Gastrocnemius medialis (tissue), 4 donors: ENCODE measurements at regions not wholly inside any gene's neighbourhood (a gene's known extent, or its start where the extent isn't known, plus 50 kb on each side); places are given as distances from the start of the nearest gene placed in this dataset.

Source experiments
- ATAC-seq, 2 donors: fragments of 150-250 bp; one replicate each; pipeline ENCODE4 v1.9.1; 2016
- DNase-seq, 2 donors: peaks; one replicate each; pipeline ENCODE4 v3.0.0-alpha.2; 2019
- H3K27ac ChIP-seq, 4 donors: fragments of 200-600 bp; sonication (generic); 1 replicate in 1 of 4; 2 replicates in 3 of 4; pipeline ENCODE4 v1.5.1; 2016 to 2018; ENCODE audit warnings: mild to moderate bottlenecking in 2 of 4, moderate library complexity in 1 of 4
- H3K27me3 ChIP-seq, 3 donors: fragments of 200-600 bp; sonication (generic) in 2 of 3; 1 replicate in 1 of 3; 2 replicates in 2 of 3; pipeline versions ENCODE4 v1.5.1 to v1.6.0; 2016 to 2019; ENCODE audit warnings: mild to moderate bottlenecking in 1 of 3, moderate library complexity in 1 of 3
- H3K36me3 ChIP-seq, 2 donors: fragments of 200-600 bp; sonication (generic) in 1 of 2; one replicate each; pipeline ENCODE4 v1.5.1; 2017 to 2018
- H3K4me1 ChIP-seq, 2 donors: fragments of 200-600 bp; sonication (generic) in 1 of 2; one replicate each; pipeline ENCODE4 v1.5.1; 2016 to 2017; ENCODE audit warnings: mild to moderate bottlenecking in 2 of 2
- H3K4me3 ChIP-seq, 4 donors: fragments of 200-600 bp; sonication (generic) in 3 of 4; 1 replicate in 1 of 4; 2 replicates in 3 of 4; pipeline ENCODE4 v1.5.1; 2016 to 2019; ENCODE audit warnings: mild to moderate bottlenecking in 2 of 4
- H3K9me3 ChIP-seq, 3 donors: fragments of 200-600 bp; sonication (generic) in 2 of 3; 1 replicate in 1 of 3; 2 replicates in 2 of 3; pipeline ENCODE4 v1.5.1; 2016 to 2019
- POLR2A ChIP-seq, 2 donors: fragments of 450-650 bp; IDR thresholded peaks; one replicate each; pipeline ENCODE4 v1.6.1; 2017; ENCODE audit warnings: antibody characterized with exemption in 2 of 2, mild to moderate bottlenecking in 2 of 2, moderate library complexity in 2 of 2
- in situ Hi-C, 4 donors: fragments of 200-750 bp; cut with MboI; loops; one replicate each; pipeline versions ENCODE4 v1.15.0 to v1.8.0; 2017; ENCODE audit warnings: low sequenced_read_pairs in 4 of 4
- intact Hi-C: fragments of 100-400 bp; cut with DNase I; formaldehyde crosslinking; loops from one replicate; pipeline ENCODE4 v1.15.1; 2023; ENCODE audit warnings: low total_unique reads
- TF ChIP-seq, protein P1 (sequence below), 5 experiments: fragments of 450-650 bp in 3 of 5; fragments of 200-600 bp in 2 of 5; sonication (generic) in 2 of 5; IDR thresholded peaks in 4 of 5; conservative IDR thresholded peaks in 1 of 5; 1 replicate in 4 of 5; 2 replicates in 1 of 5; pipeline ENCODE4 v1.5.1; 2016 to 2019; ENCODE audit warnings: antibody characterized with exemption in 5 of 5, mild to moderate bottlenecking in 3 of 5, moderate library complexity in 3 of 5

DNA sequence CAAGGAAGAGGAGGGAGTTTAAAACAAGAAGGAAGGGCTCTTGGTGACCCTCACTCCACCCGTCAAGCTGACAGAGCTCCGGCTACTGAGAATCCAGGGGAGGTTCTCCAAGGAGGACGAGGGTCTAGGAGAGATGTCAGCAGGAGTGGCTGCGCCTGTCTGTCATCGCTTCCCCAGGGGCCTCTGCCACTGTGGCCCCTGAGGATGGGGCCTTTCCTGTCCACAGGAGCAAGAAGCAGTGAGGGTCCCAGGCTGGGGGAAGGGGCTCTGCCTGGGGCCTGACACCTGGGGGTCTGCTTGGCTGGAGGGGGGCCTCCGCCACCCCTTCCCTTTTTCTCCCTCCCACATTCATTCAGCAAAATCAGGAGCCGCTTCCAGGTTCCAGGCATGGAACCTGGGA, 66.5 kb upstream of the TNRC6C start:
- TF ChIP-seq, protein P1, sequence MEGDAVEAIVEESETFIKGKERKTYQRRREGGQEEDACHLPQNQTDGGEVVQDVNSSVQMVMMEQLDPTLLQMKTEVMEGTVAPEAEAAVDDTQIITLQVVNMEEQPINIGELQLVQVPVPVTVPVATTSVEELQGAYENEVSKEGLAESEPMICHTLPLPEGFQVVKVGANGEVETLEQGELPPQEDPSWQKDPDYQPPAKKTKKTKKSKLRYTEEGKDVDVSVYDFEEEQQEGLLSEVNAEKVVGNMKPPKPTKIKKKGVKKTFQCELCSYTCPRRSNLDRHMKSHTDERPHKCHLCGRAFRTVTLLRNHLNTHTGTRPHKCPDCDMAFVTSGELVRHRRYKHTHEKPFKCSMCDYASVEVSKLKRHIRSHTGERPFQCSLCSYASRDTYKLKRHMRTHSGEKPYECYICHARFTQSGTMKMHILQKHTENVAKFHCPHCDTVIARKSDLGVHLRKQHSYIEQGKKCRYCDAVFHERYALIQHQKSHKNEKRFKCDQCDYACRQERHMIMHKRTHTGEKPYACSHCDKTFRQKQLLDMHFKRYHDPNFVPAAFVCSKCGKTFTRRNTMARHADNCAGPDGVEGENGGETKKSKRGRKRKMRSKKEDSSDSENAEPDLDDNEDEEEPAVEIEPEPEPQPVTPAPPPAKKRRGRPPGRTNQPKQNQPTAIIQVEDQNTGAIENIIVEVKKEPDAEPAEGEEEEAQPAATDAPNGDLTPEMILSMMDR (IDR thresholded peaks at IDR 0.05 in 4 of 5, conservative IDR thresholded peaks at IDR 0.05 in 1 of 5) = no peak
- TF ChIP-seq POLR2A (IDR thresholded peaks at IDR 0.05) = no peak
- no peaks in the 10 kb centered on the region for H3K27me3 ChIP-seq
- H3K9me3 ChIP-seq = no peaks in the 10 kb centered on the region
- no peaks in the 10 kb centered on the region for H3K36me3 ChIP-seq
- no peak overlapping the region for H3K4me3 ChIP-seq
- in situ Hi-C loops (no loop called here), intact Hi-C loops (no loop called here)
- no peak for ATAC-seq
- H3K4me1 ChIP-seq = peaks cover 5 to 10% of the 10 kb centered on the region in 2 donors
- no peak overlapping the region for H3K27ac ChIP-seq
- no peak for DNase-seq

DNA sequence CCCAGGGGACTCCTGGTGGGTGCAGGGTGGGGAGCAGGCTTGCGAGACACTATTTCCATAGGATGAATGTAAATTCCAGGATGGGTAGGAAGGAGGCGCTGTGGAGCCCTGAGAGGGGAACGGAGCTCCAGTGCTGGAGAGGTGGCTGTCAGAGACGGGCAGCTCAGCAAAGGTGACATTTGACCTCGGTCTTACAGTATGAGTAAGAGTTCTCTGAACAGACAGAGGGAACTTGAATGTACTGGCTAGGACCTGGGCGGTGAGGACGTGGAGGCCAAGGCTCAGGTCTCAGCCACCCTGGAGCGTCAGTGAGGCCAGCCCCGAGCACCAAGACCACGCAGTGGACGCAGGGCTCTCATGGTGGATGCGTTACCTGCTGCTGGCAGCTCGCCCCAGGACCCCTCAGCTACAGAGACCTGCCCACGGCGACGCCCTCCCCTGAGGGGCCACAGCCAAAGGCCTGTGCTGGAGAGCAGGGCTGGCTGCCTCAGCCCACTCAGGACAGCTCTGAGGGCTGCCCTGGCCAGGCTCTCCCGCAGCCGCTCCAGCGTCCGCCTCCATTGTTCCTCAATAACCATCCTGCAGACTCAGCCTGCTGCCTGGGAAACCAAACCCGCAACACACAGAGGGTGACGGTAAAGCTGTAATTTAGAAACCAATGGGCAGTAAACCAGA, 65.9 kb upstream of the TNRC6C start:
- in situ Hi-C loops (no loop called here), intact Hi-C loops (no loop called here)
- Histone ChIP-seq H3K4me3 (no peak overlapping the region), H3K36me3 (no peaks in the 10 kb centered on the region), H3K27me3 (no peaks in the 10 kb centered on the region), H3K27ac (no peak overlapping the region), H3K9me3 (no peaks in the 10 kb centered on the region), H3K4me1 (peaks cover 0 to 5% of the 10 kb centered on the region in 2 donors)
- no peak for ATAC-seq
- DNase-seq = no peak
- TF ChIP-seq, protein P1 (IDR thresholded peaks at IDR 0.05 in 4 of 5, conservative IDR thresholded peaks at IDR 0.05 in 1 of 5) = no peak
- no peak for TF ChIP-seq POLR2A (IDR thresholded peaks at IDR 0.05)

DNA sequence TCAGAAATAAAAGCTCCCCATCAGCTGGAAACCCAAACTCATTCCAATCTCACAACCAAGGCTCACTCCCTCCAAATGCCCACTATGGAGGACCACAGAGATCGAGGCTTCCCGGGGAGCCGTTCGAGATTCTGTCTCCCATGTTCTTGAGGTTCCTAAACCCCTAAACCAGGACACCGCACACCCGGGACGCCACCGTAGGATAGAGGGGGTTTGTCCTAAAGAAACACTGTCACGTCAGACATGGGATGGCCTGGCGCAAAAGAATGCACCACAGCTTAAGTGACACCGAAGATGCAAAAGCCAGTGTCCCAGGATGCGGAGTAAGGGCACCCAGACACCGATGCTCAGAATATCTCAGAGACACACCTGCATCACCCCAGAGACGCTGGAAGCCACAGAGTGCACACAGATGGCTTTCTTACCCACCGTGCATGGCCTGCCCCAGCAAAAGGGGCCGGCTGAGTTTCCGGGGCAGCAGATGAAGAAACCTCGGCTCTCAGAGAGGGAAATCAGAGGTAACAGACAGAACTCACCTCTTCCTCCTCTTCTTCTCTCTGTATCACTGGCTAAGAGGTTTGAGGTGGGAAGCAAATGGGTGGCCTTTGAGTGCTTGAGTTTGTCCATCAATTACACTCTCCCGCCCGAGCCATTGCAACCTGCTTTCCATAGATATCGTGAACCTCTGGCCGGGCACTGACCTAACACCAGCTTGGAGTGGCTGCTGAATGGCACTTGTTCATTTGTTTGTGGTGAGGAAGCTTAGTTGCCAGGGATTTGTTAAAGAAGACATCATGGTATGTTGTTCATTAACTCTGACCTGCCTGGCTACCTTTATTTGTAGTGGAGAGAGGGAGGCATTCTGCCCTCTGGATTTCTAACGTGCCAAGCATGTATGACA, 65.1 kb upstream of the TNRC6C start:
- Histone ChIP-seq H3K36me3 (no peaks in the 10 kb centered on the region), H3K9me3 (no peaks in the 10 kb centered on the region), H3K27ac (no peak overlapping the region), H3K4me1 (no peaks in the 10 kb centered on the region), H3K4me3 (no peak overlapping the region), H3K27me3 (no peaks in the 10 kb centered on the region)
- no peak for TF ChIP-seq POLR2A (IDR thresholded peaks at IDR 0.05)
- TF ChIP-seq, protein P1 (IDR thresholded peaks at IDR 0.05 in 4 of 5, conservative IDR thresholded peaks at IDR 0.05 in 1 of 5) = no peak
- in situ Hi-C loops = no loop called here
- intact Hi-C loops = no loop called here
- ATAC-seq (no peak), DNase-seq (no peak)

DNA sequence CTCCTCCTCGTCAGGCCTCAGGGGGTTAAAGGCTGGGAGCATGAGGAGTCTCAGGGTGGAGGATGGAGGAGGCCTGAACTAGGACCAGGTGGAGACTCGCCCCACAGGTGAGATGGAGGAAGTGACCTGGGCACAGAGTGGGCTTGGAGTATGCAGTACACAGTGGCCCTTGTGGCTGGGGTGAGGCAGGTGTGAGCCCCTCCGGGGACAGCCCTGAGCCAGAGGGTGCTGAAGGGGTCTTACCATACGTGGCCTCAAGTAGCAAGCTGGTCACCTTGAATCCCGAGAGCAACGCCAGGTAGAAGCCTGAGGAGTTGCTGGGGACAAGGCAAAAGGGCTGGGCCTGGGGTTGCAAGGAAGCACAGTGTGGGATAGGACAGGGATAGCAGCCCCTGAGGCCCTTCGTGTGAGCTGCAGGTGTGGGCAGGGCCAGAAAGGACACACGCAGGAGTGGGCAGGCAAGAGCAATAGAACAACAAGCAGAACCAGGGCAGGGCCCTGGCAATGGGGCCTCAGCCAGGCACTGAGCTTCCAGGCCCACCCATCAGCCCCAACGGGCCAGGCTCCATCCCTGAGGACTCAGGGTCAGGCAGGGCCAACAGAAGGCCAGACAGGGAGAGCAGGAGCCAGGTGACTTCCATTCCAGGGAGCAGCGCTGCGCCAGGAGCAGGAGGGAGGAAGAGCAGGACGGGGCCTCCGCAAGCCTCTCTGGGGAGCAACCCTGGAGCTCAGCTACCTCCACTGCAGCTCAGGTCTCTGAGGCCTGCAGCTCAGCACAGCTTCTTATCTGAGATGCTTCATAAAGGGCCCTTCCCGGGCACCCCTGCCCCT, 64.2 kb upstream of the TNRC6C start:
- no peaks in the 10 kb centered on the region for H3K27me3 ChIP-seq
- no peak for ATAC-seq
- H3K4me3 ChIP-seq = no peak overlapping the region
- H3K27ac ChIP-seq = no peak overlapping the region
- in situ Hi-C loops = no loop called here
- no peak for TF ChIP-seq POLR2A (IDR thresholded peaks at IDR 0.05)
- TF ChIP-seq, protein P1 (IDR thresholded peaks at IDR 0.05 in 4 of 5, conservative IDR thresholded peaks at IDR 0.05 in 1 of 5) = no peak
- H3K36me3 ChIP-seq = no peaks in the 10 kb centered on the region
- H3K4me1 ChIP-seq = no peaks in the 10 kb centered on the region
- no peaks in the 10 kb centered on the region for H3K9me3 ChIP-seq
- intact Hi-C loops = no loop called here
- no peak for DNase-seq
